H1 (cell line): ENCODE measurements at regions not wholly inside any gene's neighbourhood (a gene's known extent, or its start where the extent isn't known, plus 50 kb on each side); places are given as distances from the start of the nearest gene placed in this dataset.

Experiments used
- TF ChIP-seq, protein P1 (sequence below): fragments of 300-600 bp; sonication (generic); IDR thresholded peaks from 2 replicates; pipeline ENCODE4 v1.7.1; 2012; ENCODE audit warnings: low read length, moderate library complexity, mild to moderate bottlenecking, inconsistent platforms; ENCODE audit not compliant: insufficient replicate concordance

DNA sequence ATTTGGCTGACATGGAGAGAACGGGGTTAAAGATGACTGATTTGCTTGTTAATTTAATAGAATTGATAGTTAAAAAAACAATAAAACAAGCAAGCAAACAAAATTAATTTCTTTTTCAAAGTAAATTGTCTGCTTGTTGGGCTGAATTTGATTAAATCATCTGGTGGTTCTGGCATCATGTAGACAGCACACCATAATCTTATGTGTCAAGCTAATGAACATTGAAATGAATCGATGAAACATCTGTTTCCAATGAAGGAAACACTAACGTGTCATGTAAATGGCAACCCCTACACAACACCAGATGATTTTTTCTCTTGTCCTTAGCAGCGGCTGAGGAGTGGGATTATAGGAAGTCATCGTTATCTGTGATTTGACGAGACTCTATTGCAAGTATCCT is 399.6 kb upstream of the RAG2 start (continued):
- TF ChIP-seq, protein P1, sequence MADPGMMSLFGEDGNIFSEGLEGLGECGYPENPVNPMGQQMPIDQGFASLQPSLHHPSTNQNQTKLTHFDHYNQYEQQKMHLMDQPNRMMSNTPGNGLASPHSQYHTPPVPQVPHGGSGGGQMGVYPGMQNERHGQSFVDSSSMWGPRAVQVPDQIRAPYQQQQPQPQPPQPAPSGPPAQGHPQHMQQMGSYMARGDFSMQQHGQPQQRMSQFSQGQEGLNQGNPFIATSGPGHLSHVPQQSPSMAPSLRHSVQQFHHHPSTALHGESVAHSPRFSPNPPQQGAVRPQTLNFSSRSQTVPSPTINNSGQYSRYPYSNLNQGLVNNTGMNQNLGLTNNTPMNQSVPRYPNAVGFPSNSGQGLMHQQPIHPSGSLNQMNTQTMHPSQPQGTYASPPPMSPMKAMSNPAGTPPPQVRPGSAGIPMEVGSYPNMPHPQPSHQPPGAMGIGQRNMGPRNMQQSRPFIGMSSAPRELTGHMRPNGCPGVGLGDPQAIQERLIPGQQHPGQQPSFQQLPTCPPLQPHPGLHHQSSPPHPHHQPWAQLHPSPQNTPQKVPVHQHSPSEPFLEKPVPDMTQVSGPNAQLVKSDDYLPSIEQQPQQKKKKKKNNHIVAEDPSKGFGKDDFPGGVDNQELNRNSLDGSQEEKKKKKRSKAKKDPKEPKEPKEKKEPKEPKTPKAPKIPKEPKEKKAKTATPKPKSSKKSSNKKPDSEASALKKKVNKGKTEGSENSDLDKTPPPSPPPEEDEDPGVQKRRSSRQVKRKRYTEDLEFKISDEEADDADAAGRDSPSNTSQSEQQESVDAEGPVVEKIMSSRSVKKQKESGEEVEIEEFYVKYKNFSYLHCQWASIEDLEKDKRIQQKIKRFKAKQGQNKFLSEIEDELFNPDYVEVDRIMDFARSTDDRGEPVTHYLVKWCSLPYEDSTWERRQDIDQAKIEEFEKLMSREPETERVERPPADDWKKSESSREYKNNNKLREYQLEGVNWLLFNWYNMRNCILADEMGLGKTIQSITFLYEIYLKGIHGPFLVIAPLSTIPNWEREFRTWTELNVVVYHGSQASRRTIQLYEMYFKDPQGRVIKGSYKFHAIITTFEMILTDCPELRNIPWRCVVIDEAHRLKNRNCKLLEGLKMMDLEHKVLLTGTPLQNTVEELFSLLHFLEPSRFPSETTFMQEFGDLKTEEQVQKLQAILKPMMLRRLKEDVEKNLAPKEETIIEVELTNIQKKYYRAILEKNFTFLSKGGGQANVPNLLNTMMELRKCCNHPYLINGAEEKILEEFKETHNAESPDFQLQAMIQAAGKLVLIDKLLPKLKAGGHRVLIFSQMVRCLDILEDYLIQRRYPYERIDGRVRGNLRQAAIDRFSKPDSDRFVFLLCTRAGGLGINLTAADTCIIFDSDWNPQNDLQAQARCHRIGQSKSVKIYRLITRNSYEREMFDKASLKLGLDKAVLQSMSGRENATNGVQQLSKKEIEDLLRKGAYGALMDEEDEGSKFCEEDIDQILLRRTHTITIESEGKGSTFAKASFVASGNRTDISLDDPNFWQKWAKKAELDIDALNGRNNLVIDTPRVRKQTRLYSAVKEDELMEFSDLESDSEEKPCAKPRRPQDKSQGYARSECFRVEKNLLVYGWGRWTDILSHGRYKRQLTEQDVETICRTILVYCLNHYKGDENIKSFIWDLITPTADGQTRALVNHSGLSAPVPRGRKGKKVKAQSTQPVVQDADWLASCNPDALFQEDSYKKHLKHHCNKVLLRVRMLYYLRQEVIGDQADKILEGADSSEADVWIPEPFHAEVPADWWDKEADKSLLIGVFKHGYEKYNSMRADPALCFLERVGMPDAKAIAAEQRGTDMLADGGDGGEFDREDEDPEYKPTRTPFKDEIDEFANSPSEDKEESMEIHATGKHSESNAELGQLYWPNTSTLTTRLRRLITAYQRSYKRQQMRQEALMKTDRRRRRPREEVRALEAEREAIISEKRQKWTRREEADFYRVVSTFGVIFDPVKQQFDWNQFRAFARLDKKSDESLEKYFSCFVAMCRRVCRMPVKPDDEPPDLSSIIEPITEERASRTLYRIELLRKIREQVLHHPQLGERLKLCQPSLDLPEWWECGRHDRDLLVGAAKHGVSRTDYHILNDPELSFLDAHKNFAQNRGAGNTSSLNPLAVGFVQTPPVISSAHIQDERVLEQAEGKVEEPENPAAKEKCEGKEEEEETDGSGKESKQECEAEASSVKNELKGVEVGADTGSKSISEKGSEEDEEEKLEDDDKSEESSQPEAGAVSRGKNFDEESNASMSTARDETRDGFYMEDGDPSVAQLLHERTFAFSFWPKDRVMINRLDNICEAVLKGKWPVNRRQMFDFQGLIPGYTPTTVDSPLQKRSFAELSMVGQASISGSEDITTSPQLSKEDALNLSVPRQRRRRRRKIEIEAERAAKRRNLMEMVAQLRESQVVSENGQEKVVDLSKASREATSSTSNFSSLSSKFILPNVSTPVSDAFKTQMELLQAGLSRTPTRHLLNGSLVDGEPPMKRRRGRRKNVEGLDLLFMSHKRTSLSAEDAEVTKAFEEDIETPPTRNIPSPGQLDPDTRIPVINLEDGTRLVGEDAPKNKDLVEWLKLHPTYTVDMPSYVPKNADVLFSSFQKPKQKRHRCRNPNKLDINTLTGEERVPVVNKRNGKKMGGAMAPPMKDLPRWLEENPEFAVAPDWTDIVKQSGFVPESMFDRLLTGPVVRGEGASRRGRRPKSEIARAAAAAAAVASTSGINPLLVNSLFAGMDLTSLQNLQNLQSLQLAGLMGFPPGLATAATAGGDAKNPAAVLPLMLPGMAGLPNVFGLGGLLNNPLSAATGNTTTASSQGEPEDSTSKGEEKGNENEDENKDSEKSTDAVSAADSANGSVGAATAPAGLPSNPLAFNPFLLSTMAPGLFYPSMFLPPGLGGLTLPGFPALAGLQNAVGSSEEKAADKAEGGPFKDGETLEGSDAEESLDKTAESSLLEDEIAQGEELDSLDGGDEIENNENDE, result no peak
